GM18520 (cell line): ENCODE measurements at regions not wholly inside any gene's neighbourhood (a gene's known extent, or its start where the extent isn't known, plus 50 kb on each side); places are given as distances from the start of the nearest gene placed in this dataset.

Experiments used
- ATAC-seq: cut with Tn5 transposase; IDR thresholded peaks from one replicate; pipeline ENCODE4 v1.9.1; 2021; ENCODE audit not compliant: unreplicated experiment

- ATAC-seq: no peak
Observed at GRCh38 chr14:78071016-78071549, 99.1 kb upstream of the NRXN3 start.

GRCh38 chr14:78073028-78073427 is 97.1 kb upstream of the NRXN3 start:
- no peak for ATAC-seq

- no peak for ATAC-seq
Observed at GRCh38 chr14:78074561-78074960, 95.6 kb upstream of the NRXN3 start.

- no peak for ATAC-seq
Observed at GRCh38 chr14:78075033-78075432, 95.1 kb upstream of the NRXN3 start.

- no peak for ATAC-seq
Observed at GRCh38 chr14:78075555-78076277, 94.5 kb upstream of the NRXN3 start.

GRCh38 chr14:78081245-78081644 is 88.9 kb upstream of the NRXN3 start:
- ATAC-seq: no peak

GRCh38 chr14:78083837-78084236 is 86.3 kb upstream of the NRXN3 start:
- ATAC-seq: no peak

GRCh38 chr14:78086342-78086741 is 83.8 kb upstream of the NRXN3 start:
- no peak for ATAC-seq

GRCh38 chr14:78088916-78089315 is 81.3 kb upstream of the NRXN3 start:
- no peak for ATAC-seq

GRCh38 chr14:78090864-78091263 is 79.3 kb upstream of the NRXN3 start:
- ATAC-seq: no peak

- ATAC-seq: no peak
Observed at GRCh38 chr14:78091361-78091760, 78.8 kb upstream of the NRXN3 start.

GRCh38 chr14:78092040-78092439 is 78.1 kb upstream of the NRXN3 start:
- ATAC-seq: no peak

GRCh38 chr14:78103271-78103670 is 66.9 kb upstream of the NRXN3 start:
- no peak for ATAC-seq

- no peak for ATAC-seq
Observed at GRCh38 chr14:78104160-78104559, 66.0 kb upstream of the NRXN3 start.

- ATAC-seq: no peak
Observed at GRCh38 chr14:78104655-78105054, 65.5 kb upstream of the NRXN3 start.

- ATAC-seq: no peak
Observed at GRCh38 chr14:78106381-78106780, 63.8 kb upstream of the NRXN3 start.

GRCh38 chr14:78107166-78107565 is 63.0 kb upstream of the NRXN3 start:
- no peak for ATAC-seq

GRCh38 chr14:78119440-78119839 is 50.7 kb upstream of the NRXN3 start:
- ATAC-seq: no peak
